ENCODE measurements at regions not wholly inside any gene's neighbourhood (a gene's known extent, or its start where the extent isn't known, plus 50 kb on each side); places are given as distances from the start of the nearest gene placed in this dataset.

DNA sequence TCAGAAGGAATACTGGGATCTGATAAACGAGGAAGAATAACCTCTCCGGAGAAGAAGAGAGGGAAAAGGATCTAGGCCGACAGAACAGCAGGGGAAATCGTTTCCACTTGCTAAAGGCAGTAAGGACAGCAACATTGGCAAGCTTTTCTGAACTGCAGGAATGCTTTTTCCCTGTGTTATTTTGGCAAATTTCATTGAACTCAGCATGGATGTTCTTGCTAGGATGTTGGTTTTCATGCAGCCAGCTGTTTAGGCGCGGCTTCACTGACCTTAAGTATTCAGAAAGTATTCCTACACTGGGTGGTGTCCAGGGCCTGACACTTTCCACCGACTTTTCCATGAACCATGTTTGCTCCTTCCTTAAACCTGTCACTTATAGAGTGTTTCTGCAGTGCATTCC is 489.7 kb downstream of the CNTN3 start:
- DNase-seq = no peak

GRCh38 chr3:74122281-74122680 is 492.2 kb downstream of the CNTN3 start:
- no peak for DNase-seq

DNA sequence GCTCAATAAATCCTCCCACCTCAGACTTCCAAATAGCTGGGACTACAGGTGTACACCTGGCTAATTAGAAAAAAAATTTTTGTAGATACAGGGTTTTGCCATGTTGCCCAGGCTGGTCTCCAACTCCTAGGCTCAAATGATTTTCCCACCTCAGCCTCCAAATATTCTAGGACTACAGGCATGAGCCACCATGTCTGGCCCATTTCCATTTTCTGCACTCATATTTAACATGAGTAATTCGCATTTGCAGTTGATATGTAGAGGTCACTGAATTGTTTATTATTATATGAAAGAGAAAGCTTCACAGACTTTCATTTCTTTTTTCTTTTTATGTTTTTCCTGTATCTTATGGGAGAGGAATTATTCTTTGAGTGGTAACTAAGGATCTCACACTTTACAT is 492.7 kb downstream of the CNTN3 start:
- no peak for DNase-seq

DNA sequence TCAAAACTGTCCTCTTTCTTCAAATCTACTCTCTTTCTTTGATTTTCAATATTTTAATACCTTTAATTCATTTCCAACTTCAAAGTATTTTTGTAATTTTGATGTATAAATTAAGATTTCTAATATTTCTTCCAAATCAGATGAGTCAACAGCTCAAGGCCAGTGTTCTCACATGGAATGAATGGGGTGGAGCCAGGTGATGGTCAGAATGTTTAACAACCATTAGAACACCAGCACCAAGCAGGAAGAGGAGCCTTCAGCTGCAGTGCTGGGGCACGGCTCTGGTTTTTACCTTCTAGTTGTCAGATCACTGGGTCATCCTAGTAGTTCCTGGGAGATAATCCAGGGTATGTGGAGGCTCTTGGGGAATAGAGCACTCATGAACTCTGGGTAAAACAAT is 494.5 kb upstream of the PDZRN3 start:
- DNase-seq = no peak

GRCh38 chr3:74115906-74116305 is 491.2 kb upstream of the PDZRN3 start:
- DNase-seq = no peak

- DNase-seq = no peak
Measured at GRCh38 chr3:74107451-74107850, 482.7 kb upstream of the PDZRN3 start.

GRCh38 chr3:74106925-74107324 is 482.2 kb upstream of the PDZRN3 start:
- DNase-seq = no peak

DNA sequence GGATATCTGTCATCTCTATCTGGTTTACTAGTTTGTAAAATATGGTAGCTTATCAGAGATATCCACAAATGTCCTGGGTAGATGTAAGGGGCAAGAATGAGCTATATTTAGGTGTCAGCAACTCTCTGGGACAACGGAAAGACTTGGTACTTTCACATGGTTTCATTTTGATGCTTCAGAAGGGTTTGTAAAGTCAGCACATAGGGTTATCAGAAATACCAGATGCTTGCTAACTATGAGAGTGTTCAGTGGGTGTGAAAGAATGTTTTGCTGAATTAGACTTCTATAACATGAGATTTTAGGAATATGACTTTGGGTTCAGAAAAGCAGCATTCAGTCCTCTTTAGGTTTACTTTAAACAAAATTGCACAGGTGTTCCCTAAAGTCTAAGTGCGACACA is 466.5 kb upstream of the PDZRN3 start:
- no peak for DNase-seq

GRCh38 chr3:74089814-74090213 is 465.1 kb upstream of the PDZRN3 start:
- no peak for DNase-seq

GRCh38 chr3:74080056-74080461 is 455.3 kb upstream of the PDZRN3 start:
- no peak for DNase-seq

DNA sequence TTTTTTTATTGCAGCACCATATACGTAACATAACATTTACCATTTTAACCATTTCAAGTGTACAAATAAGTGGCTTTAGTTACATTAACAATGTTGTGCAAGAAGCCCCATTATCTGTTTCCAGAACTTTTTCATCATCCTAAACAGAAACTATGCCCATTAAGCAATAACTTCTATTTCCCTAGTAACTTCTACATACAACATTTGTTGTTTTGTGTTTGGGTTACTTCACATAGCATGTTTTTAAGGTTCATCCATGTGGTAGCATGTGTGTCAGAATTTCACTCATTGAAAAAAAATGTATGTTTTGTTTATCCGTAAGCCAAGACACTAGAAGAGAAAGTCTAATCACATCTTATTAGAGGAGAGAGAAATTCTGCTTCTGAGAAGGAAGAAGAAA is 450.5 kb upstream of the PDZRN3 start:
- no peak for DNase-seq

- no peak for DNase-seq
Measured at GRCh38 chr3:74074700-74075099, 450.0 kb upstream of the PDZRN3 start.

GRCh38 chr3:74067296-74067695 is 442.6 kb upstream of the PDZRN3 start:
- peak; percentile 25 for DNase-seq

DNA sequence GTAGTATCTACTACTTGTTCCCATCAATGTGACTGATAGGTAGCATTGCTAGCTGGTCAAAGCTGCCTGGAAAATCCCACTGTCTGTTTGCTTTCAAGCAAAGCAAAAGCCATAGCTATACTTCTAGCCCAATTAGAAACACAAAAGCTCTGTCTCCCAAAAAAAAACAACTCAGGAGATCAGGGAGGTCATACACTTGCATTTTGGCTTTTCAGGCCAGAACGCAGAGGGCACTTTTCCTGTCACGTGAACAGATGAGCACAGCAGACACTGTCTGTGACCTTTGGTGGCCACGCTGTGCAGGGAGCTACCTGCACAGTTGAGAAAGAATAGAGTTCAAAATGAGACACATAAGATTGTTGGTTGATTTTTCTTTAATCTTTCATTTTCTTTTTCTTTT is 441.7 kb upstream of the PDZRN3 start:
- DNase-seq = no peak

DNA sequence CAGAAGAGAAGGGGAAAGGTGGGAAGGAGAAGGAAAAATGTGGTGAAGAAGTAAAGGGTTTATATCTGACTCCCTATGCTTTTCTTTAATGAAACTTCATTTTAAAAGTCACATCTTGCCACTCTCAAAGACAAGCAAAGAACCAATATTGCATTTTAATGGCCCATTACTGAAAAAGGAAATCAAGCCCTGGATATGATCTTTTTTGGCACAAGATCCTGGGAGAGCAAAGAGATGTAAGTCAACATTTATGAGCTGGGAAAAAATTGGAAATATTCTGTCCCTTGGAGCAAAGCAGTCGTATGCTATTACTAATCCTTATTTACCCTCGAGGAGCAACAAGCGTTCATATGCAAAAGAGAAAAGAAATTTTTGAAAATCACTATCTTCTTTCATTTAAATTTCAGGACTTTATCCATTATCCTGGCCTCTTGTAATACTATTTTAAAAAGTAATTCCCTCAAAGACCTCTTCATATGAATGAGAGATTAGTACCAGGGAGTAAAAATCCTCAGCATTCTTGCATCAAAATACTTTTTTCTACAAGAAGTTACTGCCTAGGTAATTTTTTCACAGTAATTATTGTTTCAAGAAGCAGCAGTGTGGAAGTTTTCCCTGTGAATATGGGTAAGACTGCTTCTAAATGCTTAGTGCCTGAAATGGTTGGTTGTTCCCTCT is 435.3 kb upstream of the PDZRN3 start:
- DNase-seq = no peak

- no peak for DNase-seq
Measured at GRCh38 chr3:74059301-74059922, 434.7 kb upstream of the PDZRN3 start.

DNA sequence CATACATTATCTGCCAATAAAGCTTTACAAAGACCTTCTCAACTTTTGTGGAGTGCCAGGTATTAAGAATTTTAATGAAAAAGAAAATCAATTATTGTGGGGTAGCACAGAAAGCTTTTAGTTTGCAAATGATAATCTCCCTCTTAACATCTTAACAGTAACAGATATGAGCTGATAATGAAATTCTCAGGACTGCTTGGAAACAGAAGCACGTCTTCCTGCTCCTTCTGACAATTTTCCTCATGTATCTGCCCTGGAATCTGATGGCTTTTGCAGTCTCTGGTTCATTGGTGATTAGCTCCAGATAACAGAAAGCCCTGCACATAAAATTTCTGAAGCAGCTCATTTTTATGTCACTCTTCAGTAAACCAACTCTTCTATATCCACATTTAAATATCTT is 432.4 kb upstream of the PDZRN3 start:
- DNase-seq = no peak

DNA sequence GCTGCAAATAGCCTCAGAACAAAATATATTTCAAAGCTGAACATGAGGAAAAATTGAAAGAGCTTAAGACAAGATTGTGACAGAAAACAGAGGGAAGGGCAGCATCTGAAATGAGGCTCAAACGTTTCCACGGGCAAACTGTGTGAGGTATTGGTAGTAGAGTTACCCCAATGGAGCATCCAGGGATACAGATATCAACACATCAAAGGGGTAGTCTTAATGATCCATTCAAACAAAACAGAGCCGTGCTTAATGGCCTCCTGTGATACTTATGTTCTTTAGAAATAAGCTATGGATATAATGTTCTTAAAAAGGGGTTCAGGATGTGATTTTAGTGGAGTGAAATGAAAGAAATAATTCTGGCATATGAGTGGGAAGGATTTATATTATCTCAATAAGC is 430.3 kb upstream of the PDZRN3 start:
- DNase-seq = no peak

DNA sequence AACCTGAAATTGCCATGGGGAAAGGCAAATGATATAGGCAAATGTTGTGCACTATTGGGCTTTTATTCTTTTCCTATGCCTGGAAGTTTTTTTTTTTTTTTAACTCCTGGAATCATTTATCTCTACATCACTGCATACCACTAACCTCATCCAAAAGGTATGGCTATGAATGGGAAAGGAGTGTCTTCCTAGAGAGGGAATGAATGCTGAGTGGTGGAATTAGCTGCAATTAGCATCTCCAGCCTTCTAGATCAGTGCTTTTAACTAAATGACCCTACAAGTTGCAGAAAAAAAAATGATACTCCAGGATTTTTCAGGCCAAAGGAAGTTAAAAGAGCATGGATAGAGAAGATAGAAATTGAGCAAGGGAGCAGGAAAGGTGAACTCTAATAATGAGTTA is 429.8 kb upstream of the PDZRN3 start:
- no peak for DNase-seq

DNA sequence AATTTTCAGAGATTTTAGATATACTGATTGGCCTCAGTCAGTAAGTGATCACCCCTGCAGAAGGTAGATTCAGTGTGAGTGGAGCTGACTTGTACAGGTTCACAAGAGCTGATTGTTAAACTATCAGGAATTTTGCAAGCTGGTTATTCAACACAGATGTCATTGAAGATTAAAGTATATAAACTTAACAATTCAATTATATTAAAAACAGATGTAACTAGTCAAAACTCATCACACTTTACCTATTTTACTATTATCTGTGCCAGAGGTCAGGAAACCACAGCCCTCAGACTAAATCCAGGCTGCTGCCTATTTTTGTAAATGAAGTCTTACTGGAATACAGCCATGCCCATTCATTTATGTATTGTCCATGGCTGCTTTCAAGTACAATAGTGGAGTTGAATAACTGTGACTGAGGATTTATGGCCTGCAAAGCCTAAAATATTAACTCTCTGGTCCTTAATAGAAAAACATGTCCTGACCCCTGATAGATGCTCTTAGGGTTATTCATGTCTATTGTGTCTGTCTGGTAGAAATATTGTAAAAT is 429.3 kb upstream of the PDZRN3 start:
- no peak for DNase-seq

- no peak for DNase-seq
Measured at GRCh38 chr3:74049444-74049843, 424.7 kb upstream of the PDZRN3 start.

- DNase-seq = no peak
Measured at GRCh38 chr3:74048699-74049098, 424.0 kb upstream of the PDZRN3 start.

DNA sequence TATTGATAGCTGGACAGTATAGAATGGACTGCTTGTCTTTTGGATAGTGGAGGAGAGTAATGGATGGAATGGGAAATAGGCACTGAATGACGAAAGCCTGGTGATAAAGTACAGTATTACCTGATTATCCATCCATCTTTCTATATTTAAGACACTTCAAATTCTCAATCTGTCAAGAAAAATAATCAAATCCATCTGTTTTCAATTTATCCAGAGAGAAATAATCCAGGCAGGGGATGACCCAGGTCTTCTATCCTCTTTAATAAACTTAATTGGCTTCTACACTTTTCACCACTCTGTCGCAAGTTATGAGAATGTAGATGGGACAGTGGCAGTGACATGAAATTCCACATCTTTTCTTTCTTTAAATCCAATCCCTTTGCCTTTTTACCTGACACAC is 420.3 kb upstream of the PDZRN3 start:
- DNase-seq = no peak

DNA sequence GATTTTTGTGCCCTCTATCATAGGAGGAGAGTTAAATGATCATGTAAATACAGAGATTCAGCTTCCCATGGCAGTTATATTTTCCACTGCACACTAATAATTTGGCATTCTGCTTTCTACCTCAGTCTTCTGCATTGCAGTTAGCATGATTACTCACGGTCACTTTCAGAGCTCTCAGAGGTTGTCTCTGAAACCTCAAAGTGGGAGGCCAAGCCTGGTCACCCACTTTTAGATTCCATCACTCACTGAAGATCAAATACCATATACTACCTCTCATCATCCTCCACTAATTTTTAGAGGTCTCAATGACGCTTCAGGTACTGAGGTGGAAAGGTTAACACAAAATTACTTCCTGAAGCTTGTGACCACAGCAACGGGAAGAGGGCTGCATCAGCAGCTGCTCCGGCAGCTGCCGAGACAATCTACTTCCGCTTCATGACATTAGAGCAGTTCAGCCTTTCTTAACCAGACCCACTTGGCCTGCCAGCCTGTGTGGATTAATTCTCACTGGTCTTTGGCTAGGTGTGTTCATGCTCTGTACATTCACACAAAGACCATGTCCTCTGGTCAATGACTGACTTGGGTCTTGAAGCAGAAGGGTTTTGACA is 416.4 kb upstream of the PDZRN3 start:
- no peak for DNase-seq
